Astrocyte of the cerebellum (primary cell): ENCODE measurements at regions not wholly inside any gene's neighbourhood (a gene's known extent, or its start where the extent isn't known, plus 50 kb on each side); places are given as distances from the start of the nearest gene placed in this dataset.

Experiments used
- DNase-seq: peaks from one replicate; pipeline ENCODE4 v3.0.0-alpha.2; 2011; ENCODE audit warnings: low read depth
- H3K4me3 ChIP-seq: 2 replicates; pipeline ENCODE4 v1.5.1; 2011; ENCODE audit warnings: mild to moderate bottlenecking, low read depth, low read length, moderate library complexity
- in situ Hi-C: cut with HindIII; loops from 2 replicates; pipeline ENCODE4 v1.10.0; 2017; ENCODE audit warnings: low sequenced_read_pairs
- TF ChIP-seq, protein P1 (sequence below): IDR thresholded peaks from 2 replicates; pipeline ENCODE4 v1.5.1; 2012; ENCODE audit warnings: low read length, low read depth, moderate library complexity, mild to moderate bottlenecking; ENCODE audit errors: missing control alignments

- no peak for DNase-seq
- TF ChIP-seq, protein P1, sequence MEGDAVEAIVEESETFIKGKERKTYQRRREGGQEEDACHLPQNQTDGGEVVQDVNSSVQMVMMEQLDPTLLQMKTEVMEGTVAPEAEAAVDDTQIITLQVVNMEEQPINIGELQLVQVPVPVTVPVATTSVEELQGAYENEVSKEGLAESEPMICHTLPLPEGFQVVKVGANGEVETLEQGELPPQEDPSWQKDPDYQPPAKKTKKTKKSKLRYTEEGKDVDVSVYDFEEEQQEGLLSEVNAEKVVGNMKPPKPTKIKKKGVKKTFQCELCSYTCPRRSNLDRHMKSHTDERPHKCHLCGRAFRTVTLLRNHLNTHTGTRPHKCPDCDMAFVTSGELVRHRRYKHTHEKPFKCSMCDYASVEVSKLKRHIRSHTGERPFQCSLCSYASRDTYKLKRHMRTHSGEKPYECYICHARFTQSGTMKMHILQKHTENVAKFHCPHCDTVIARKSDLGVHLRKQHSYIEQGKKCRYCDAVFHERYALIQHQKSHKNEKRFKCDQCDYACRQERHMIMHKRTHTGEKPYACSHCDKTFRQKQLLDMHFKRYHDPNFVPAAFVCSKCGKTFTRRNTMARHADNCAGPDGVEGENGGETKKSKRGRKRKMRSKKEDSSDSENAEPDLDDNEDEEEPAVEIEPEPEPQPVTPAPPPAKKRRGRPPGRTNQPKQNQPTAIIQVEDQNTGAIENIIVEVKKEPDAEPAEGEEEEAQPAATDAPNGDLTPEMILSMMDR = no peak
- H3K4me3 ChIP-seq = no peak overlapping the region
- in situ Hi-C loops = no loop called here
These were observed 203.2 kb downstream of the DMRT2 start for GRCh38 chr9:1253064-1253979.

GRCh38 chr9:1254071-1254470, 203.9 kb downstream of the DMRT2 start:
- H3K4me3 ChIP-seq = no peak overlapping the region
- in situ Hi-C loops = no loop called here
- no peak for DNase-seq
- TF ChIP-seq, protein P1 = no peak

GRCh38 chr9:1256178-1256577, 206.0 kb downstream of the DMRT2 start:
- in situ Hi-C loops = loop anchor here (5.0 kb wide), 1 partner anchor 36 kb away; no protein-coding TSS in a partner anchor

GRCh38 chr9:1261266-1261665, 211.1 kb downstream of the DMRT2 start:
- TF ChIP-seq, protein P1 = no peak
- in situ Hi-C loops = no loop called here
- H3K4me3 ChIP-seq = no peak overlapping the region
- DNase-seq = no peak

More at GRCh38 chr9:1256178-1256577, 206.0 kb downstream of the DMRT2 start:
- DNase-seq = no peak
- TF ChIP-seq, protein P1 = no peak
- no peak overlapping the region for H3K4me3 ChIP-seq

DNA sequence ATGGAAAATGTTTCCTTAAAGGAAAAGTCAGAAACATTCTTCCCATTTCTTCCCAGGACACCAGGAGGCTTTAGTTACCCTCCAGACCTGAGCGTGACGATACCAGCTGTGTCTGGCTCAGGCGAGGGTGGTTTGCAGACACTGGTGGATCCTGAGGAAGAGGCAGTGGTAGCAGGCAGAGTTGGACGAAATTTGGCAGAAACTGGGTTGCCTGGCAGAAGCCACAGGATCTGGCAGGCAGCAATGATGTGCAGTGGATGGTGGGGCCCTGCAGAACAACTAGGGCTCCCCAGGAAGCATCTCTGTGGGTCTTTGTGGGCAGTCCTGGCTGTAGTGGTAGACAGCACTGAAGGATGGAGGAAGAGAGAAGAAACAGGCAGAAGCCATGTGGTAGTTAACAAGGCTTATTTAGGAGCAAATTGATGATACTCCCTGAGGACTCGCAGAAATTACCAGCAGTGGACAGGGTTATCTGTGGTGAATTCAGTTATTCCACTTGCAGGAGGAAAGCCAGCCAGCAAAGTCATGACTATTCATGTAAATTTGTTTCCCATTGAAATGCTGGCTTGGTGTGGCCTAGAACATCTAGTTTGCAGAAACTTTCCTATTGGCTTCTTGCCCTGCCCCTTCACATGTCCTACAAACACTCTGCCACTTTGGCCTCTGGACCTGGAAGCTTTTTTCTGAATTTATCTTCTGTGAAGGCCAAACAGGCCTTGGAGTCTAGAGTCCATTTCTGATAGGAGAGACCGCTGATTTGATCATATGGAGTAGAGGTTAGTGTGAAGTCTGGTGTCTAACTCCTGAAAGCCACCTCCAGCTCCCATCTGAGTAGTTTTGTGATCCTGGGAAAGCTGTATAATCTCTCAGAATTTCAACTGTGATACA, 212.0 kb downstream of the DMRT2 start:
- no peak overlapping the region for H3K4me3 ChIP-seq
- in situ Hi-C loops = no loop called here
- TF ChIP-seq, protein P1 = no peak
- no peak for DNase-seq

- TF ChIP-seq, protein P1 = no peak
- in situ Hi-C loops = no loop called here
- no peak overlapping the region for H3K4me3 ChIP-seq
- no peak for DNase-seq
These were observed 217.0 kb downstream of the DMRT2 start for GRCh38 chr9:1267141-1267570.
